ENCODE measurements at regions not wholly inside any gene's neighbourhood (a gene's known extent, or its start where the extent isn't known, plus 50 kb on each side); places are given as distances from the start of the nearest gene placed in this dataset.

DNA sequence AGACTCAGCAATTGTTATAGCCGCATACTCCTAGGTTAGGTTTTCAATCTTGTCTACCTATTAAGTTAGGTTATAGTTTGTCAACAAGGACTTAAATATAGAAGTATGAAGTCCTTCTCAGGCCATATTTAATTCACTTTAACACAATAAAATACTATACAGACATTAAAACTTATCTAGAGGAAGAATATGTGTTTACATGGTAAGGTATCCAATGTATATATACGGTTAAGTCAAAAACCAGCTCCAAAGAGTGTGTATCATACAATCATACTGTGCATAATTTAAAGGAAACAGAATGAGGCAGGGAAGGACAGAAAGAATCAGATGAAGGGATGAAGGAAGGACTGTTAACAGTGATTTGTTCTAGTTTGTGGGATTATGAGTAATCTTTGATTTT, 79.5 kb upstream of the LANCL2 start:
- TF ChIP-seq, protein P1, sequence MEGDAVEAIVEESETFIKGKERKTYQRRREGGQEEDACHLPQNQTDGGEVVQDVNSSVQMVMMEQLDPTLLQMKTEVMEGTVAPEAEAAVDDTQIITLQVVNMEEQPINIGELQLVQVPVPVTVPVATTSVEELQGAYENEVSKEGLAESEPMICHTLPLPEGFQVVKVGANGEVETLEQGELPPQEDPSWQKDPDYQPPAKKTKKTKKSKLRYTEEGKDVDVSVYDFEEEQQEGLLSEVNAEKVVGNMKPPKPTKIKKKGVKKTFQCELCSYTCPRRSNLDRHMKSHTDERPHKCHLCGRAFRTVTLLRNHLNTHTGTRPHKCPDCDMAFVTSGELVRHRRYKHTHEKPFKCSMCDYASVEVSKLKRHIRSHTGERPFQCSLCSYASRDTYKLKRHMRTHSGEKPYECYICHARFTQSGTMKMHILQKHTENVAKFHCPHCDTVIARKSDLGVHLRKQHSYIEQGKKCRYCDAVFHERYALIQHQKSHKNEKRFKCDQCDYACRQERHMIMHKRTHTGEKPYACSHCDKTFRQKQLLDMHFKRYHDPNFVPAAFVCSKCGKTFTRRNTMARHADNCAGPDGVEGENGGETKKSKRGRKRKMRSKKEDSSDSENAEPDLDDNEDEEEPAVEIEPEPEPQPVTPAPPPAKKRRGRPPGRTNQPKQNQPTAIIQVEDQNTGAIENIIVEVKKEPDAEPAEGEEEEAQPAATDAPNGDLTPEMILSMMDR (IDR thresholded peaks at IDR 0.05) = no peak
- no peak for TF ChIP-seq POLR2A (IDR thresholded peaks at IDR 0.05)
